Neural progenitor cell (in vitro differentiated cells): ENCODE measurements at regions not wholly inside any gene's neighbourhood (a gene's known extent, or its start where the extent isn't known, plus 50 kb on each side); places are given as distances from the start of the nearest gene placed in this dataset.

ENCODE experiments used
- EZH2 ChIP-seq: fragments of 200-600 bp; sonication (generic); IDR thresholded peaks from 2 replicates; pipeline ENCODE4 v1.6.1; 2017; ENCODE audit warnings: antibody characterized with exemption, mild to moderate bottlenecking, moderate library complexity
- EZH2phosphoT487 ChIP-seq: fragments of 200-600 bp; sonication (generic); IDR thresholded peaks from 2 replicates; pipeline ENCODE4 v1.6.1; 2017; ENCODE audit warnings: antibody characterized with exemption
- TF ChIP-seq, protein P1 (sequence below): fragments of 200-600 bp; sonication (generic); IDR thresholded peaks from 2 replicates; pipeline ENCODE4 v1.5.1; 2017; ENCODE audit warnings: antibody characterized with exemption, mild to moderate bottlenecking

DNA sequence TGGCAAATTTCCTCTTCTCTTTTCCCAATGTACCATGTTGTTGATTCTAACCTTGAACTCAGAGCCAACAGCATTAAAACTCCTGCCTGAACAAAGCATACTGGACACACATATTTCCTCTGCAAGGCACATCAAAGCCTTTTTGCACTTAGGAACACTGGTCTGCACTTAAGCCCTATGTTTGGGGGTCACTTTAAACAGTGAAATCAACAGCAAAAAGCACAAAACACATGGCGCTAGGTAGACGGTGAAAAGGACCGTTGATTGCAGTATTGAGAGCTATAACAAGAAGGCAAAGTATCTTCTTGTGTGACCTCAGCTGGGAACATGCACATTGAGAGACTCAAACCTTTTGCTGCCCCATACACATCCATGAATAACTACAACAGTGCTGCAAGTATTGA, 83.9 kb upstream of the SH3BP4 start:
- TF ChIP-seq, protein P1, sequence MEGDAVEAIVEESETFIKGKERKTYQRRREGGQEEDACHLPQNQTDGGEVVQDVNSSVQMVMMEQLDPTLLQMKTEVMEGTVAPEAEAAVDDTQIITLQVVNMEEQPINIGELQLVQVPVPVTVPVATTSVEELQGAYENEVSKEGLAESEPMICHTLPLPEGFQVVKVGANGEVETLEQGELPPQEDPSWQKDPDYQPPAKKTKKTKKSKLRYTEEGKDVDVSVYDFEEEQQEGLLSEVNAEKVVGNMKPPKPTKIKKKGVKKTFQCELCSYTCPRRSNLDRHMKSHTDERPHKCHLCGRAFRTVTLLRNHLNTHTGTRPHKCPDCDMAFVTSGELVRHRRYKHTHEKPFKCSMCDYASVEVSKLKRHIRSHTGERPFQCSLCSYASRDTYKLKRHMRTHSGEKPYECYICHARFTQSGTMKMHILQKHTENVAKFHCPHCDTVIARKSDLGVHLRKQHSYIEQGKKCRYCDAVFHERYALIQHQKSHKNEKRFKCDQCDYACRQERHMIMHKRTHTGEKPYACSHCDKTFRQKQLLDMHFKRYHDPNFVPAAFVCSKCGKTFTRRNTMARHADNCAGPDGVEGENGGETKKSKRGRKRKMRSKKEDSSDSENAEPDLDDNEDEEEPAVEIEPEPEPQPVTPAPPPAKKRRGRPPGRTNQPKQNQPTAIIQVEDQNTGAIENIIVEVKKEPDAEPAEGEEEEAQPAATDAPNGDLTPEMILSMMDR, result no peak
- no peak for TF ChIP-seq EZH2
- TF ChIP-seq EZH2phosphoT487, result no peak
